ENCODE measurements at regions not wholly inside any gene's neighbourhood (a gene's known extent, or its start where the extent isn't known, plus 50 kb on each side); places are given as distances from the start of the nearest gene placed in this dataset.

DNA sequence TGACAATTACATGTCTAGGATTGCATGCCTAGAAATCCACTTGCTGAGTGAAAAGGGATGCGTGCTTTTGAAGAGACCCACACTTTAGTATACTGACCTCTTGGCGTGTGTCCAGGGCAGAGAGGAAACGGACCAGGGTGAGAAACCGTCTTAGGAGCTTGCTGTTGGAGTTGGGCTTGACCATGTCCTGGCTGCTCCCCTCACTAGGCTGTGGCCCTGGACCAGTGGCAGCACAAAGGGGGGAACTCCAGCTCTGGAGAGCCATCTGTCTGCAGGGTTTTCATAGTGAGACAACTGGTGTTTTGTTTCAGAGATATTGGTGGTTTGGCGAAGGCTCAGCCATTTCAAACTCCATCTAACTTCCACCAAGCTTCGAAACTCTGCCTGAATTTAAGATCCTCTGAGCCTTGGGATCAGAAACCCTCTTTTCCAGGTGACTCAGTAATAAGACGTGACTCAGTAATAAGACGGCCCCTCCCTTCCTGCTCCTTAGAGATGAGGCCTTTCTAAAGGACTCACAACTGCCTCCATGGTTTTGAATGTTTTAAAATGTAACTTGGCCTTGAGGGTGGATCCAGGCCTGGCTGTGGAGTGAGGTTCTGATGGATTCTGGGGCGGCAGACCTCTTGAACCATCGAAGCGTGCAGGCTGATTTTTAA is 165.8 kb downstream of the MELK start:
- no peak for DNase-seq (ENCODE audit: low spot score)
- in situ Hi-C loops (cut with MboI; ENCODE audit: low sequenced_read_pairs, unreplicated experiment): loop anchor here (25.0 kb wide), 1 partner anchor 326 kb away; the partner anchor contains the start of gene RNF38
- TF ChIP-seq CTCF (IDR thresholded peaks at IDR 0.05; ENCODE audit: borderline replicate concordance, control extremely low read depth, extremely low read depth, insufficient read depth, missing control alignments): no peak

- peak; percentile 46 for DNase-seq (ENCODE audit: low spot score)
- no peak for TF ChIP-seq CTCF (IDR thresholded peaks at IDR 0.05; ENCODE audit: borderline replicate concordance, control extremely low read depth, extremely low read depth, insufficient read depth, missing control alignments)
- in situ Hi-C loops (cut with MboI; ENCODE audit: low sequenced_read_pairs, unreplicated experiment): loop anchor here (25.0 kb wide), 1 partner anchor 327 kb away; the partner anchor contains the start of gene RNF38
Observed at GRCh38 chr9:36739373-36740116, 166.8 kb downstream of the MELK start.

- DNase-seq (ENCODE audit: low spot score): no peak
- TF ChIP-seq CTCF (IDR thresholded peaks at IDR 0.05; ENCODE audit: borderline replicate concordance, control extremely low read depth, extremely low read depth, insufficient read depth, missing control alignments): no peak
- in situ Hi-C loops (cut with MboI; ENCODE audit: low sequenced_read_pairs, unreplicated experiment): loop anchor here (25.0 kb wide), 1 partner anchor 330 kb away; the partner anchor contains the start of gene RNF38
Observed at GRCh38 chr9:36742264-36742663, 169.6 kb downstream of the MELK start.

DNA sequence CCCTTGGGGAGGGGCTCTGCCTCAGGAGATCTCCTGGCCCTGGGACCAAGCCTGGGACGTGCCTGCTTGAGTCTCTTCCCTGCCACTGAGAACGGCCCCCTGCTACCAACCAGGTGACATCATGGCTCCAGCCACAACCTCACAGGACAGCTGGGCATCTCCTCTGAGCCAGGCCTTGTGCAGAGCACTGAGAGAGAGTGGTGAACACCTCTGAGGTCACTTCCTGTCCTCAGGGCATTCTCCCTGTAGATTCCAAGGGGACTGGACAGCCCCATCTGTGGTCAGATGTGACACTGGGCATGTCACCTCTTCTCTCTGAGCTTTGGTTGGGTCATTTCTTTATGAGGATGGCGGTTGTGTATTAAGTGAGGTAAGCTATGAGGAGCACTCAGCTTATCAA is 172.0 kb downstream of the MELK start:
- no peak for TF ChIP-seq CTCF (IDR thresholded peaks at IDR 0.05; ENCODE audit: borderline replicate concordance, control extremely low read depth, extremely low read depth, insufficient read depth, missing control alignments)
- no peak for DNase-seq (ENCODE audit: low spot score)
- in situ Hi-C loops (cut with MboI; ENCODE audit: low sequenced_read_pairs, unreplicated experiment): loop anchor here (25.0 kb wide), 1 partner anchor 332 kb away; the partner anchor contains the start of gene RNF38

- DNase-seq (ENCODE audit: low spot score): no peak
- TF ChIP-seq CTCF (IDR thresholded peaks at IDR 0.05; ENCODE audit: borderline replicate concordance, control extremely low read depth, extremely low read depth, insufficient read depth, missing control alignments): no peak
- in situ Hi-C loops (cut with MboI; ENCODE audit: low sequenced_read_pairs, unreplicated experiment): loop anchor here (25.0 kb wide), 1 partner anchor 334 kb away; the partner anchor contains the start of gene RNF38
Observed at GRCh38 chr9:36745977-36746376, 173.3 kb downstream of the MELK start.

GRCh38 chr9:36746415-36746814 is 173.7 kb downstream of the MELK start:
- no peak for TF ChIP-seq CTCF (IDR thresholded peaks at IDR 0.05; ENCODE audit: borderline replicate concordance, control extremely low read depth, extremely low read depth, insufficient read depth, missing control alignments)
- no peak for DNase-seq (ENCODE audit: low spot score)
- in situ Hi-C loops (cut with MboI; ENCODE audit: low sequenced_read_pairs, unreplicated experiment): loop anchor here (25.0 kb wide), 1 partner anchor 334 kb away; the partner anchor contains the start of gene RNF38
